Endothelial cell of umbilical vein (primary cell): ENCODE measurements at regions not wholly inside any gene's neighbourhood (a gene's known extent, or its start where the extent isn't known, plus 50 kb on each side); places are given as distances from the start of the nearest gene placed in this dataset.

ENCODE experiments used
- BruUV-seq: library from RNA; stranded (reverse); fragments of 400-500 nt; replicated peaks from 2 replicates; lab custom pipeline; 2021; lab: Mats Ljungman, UMichigan
- CTCF ChIA-PET: fragments of 300-600, 350-600 bp; sonication (Branson Sonifier 250); formaldehyde crosslinking; loops from one replicate; lab custom pipeline; 2021; ENCODE audit warnings: antibody characterized with exemption, inconsistent platforms; lab: Charles Lee
- POLR2A ChIA-PET: fragments of 300-600, 350-600 bp; sonication (Branson Sonifier 250); formaldehyde crosslinking; loops from one replicate; lab custom pipeline; 2021; ENCODE audit warnings: antibody characterized with exemption, inconsistent platforms; lab: Charles Lee
- DNase-seq: peaks from one replicate; pipeline ENCODE4 v3.0.0-alpha.2; 2011; ENCODE audit warnings: low read depth, low spot score
- FAIRE-seq: peaks from 2 replicates; lab custom pipeline; 2011; peaks lifted over from hg19 to GRCh38; lab: Jason Lieb, UNC
- H2AFZ ChIP-seq: 2 replicates; pipeline ENCODE4 v1.6.0; 2012; ENCODE audit warnings: low read depth, low read length, control low read depth, inconsistent platforms
- H3K27ac ChIP-seq: 2 replicates; pipeline ENCODE4 v1.5.1; 2011; ENCODE audit warnings: low read depth, mild to moderate bottlenecking, control low read depth, low read length, moderate library complexity; ENCODE audit not compliant: insufficient read depth
- H3K27me3 ChIP-seq, 2 experiments: 2 replicates each; pipeline versions ENCODE4 v1.6.0 to v1.6.1; 2011; ENCODE audit warnings: low read length in 2 of 2, mixed read lengths in 1 of 2; ENCODE audit not compliant: control insufficient read depth in 2 of 2, insufficient read depth in 2 of 2
- H3K36me3 ChIP-seq, 2 experiments: 2 replicates in 1 of 2; 3 replicates in 1 of 2; pipeline ENCODE4 v1.5.1; 2011; ENCODE audit warnings: low read length in 2 of 2, mild to moderate bottlenecking in 1 of 2, moderate library complexity in 1 of 2; ENCODE audit not compliant: control insufficient read depth in 2 of 2, insufficient read depth in 2 of 2; ENCODE audit errors: extremely low read depth in 1 of 2
- H3K4me1 ChIP-seq: 3 replicates; pipeline ENCODE4 v1.5.1; 2011; ENCODE audit warnings: mild to moderate bottlenecking, low read length; ENCODE audit not compliant: control insufficient read depth, insufficient read depth; ENCODE audit errors: extremely low read depth
- H3K4me2 ChIP-seq: 2 replicates; pipeline ENCODE4 v1.6.1; 2011; ENCODE audit warnings: low read length, control low read depth, mixed read lengths; ENCODE audit not compliant: insufficient read depth
- H3K4me3 ChIP-seq, 3 experiments: fragments of 200-600 bp in 1 of 3; sonication (generic), shearing (Covaris generic) in 1 of 3; replicated peaks in 1 of 3; 2 replicates each; pipeline ENCODE4 v1.5.1; 2011 to 2016; ENCODE audit warnings: control low read depth in 3 of 3, low read length in 3 of 3, mild to moderate bottlenecking in 2 of 3, inconsistent platforms in 1 of 3, low read depth in 1 of 3, moderate library complexity in 1 of 3; ENCODE audit not compliant: insufficient read depth in 1 of 3
- H3K79me2 ChIP-seq: 2 replicates; pipeline ENCODE4 v1.6.0; 2012; ENCODE audit warnings: low read length, inconsistent platforms; ENCODE audit not compliant: control insufficient read depth, insufficient read depth
- H3K9ac ChIP-seq: replicated peaks from 2 replicates; pipeline ENCODE3; 2011; ENCODE audit warnings: low read length, control low read depth; ENCODE audit not compliant: insufficient read depth; ENCODE audit errors: extremely low read depth
- H3K9me1 ChIP-seq: replicated peaks from 3 replicates; pipeline ENCODE4 v1.6.0; 2011; ENCODE audit warnings: mild to moderate bottlenecking, low read length; ENCODE audit not compliant: control insufficient read depth, insufficient read depth; ENCODE audit errors: extremely low read depth
- H3K9me3 ChIP-seq: replicated peaks from 2 replicates; pipeline ENCODE4 v1.5.1; 2012; ENCODE audit warnings: low read length, inconsistent platforms; ENCODE audit not compliant: control insufficient read depth, insufficient read depth
- H4K20me1 ChIP-seq: replicated peaks from 2 replicates; pipeline ENCODE3; 2011; ENCODE audit warnings: mild to moderate bottlenecking, low read length; ENCODE audit not compliant: control insufficient read depth, insufficient read depth; ENCODE audit errors: extremely low read depth
- CTCF ChIP-seq, 2 donors: IDR thresholded peaks; 1 replicate in 1 of 2; 2 replicates in 1 of 2; pipeline ENCODE4 v1.5.1; 2011; ENCODE audit warnings: low read length in 2 of 2, mild to moderate bottlenecking in 2 of 2, moderate library complexity in 2 of 2, control low read depth in 1 of 2, inconsistent platforms in 1 of 2, low read depth in 1 of 2; ENCODE audit not compliant: insufficient read depth in 1 of 2; ENCODE audit errors: extremely low read depth in 1 of 2
- EZH2 ChIP-seq: IDR thresholded peaks from 2 replicates; pipeline ENCODE4 v1.6.1; 2012; ENCODE audit warnings: borderline replicate concordance, low read depth, mild to moderate bottlenecking, moderate library complexity, low read length, inconsistent platforms; ENCODE audit not compliant: severe bottlenecking
- FOS ChIP-seq: IDR thresholded peaks from 2 replicates; pipeline ENCODE4 v1.6.1; 2011; ENCODE audit warnings: mild to moderate bottlenecking, low read length, moderate library complexity, borderline replicate concordance; ENCODE audit not compliant: insufficient read depth
- GATA2 ChIP-seq: IDR thresholded peaks from 2 replicates; pipeline ENCODE4 v1.7.0; 2011; ENCODE audit warnings: low read depth, mild to moderate bottlenecking, moderate library complexity, mixed read lengths, low read length; ENCODE audit not compliant: insufficient read length, insufficient read depth
- MAX ChIP-seq: IDR thresholded peaks from 2 replicates; pipeline ENCODE4 v1.6.1; 2011; ENCODE audit not compliant: insufficient read depth, insufficient read length
- MYC ChIP-seq: IDR thresholded peaks from one replicate; pipeline ENCODE4 v1.6.1; 2011; ENCODE audit warnings: mild to moderate bottlenecking, low read depth, low read length
- dilution Hi-C: fragments of 300-500 bp; cut with MboI; formaldehyde crosslinking; loops from one replicate; pipeline ENCODE4 v1.15.0; 2019; ENCODE audit warnings: low sequenced_read_pairs; ENCODE audit not compliant: extremely low pct_ligation_motif_present
- intact Hi-C: fragments of 100-400 bp; cut with micrococcal nuclease; formaldehyde crosslinking; loops from one replicate; pipeline ENCODE4 v1.10.0; 2022

- TF ChIP-seq FOS (no peak), EZH2 (no peak), MYC (no peak), CTCF (IDR thresholded peaks at IDR 0.05; ENCODE audit: extremely low read depth in 1 of 2, insufficient read depth in 1 of 2, low read depth in 1 of 2, low read length in 2 of 2) (no peak), MAX (no peak), GATA2 (no peak)
- Histone ChIP-seq H3K36me3 (no peaks in the 10 kb centered on the region), H3K79me2 (no peaks in the 10 kb centered on the region), H3K9me1 (no peaks in the 10 kb centered on the region), H2AFZ (no peak overlapping the region), H3K27ac (no peak overlapping the region), H4K20me1 (no peaks in the 10 kb centered on the region), H3K4me1 (no peaks in the 10 kb centered on the region), H3K9me3 (no peaks in the 10 kb centered on the region), H3K9ac (no peak overlapping the region), H3K27me3 (no peaks in the 10 kb centered on the region), H3K4me2 (no peak overlapping the region), H3K4me3 (no peak overlapping the region)
- dilution Hi-C loops = no loop called here
- intact Hi-C loops = no loop called here
- POLR2A ChIA-PET = no interaction called here
- no peak for DNase-seq
- no peak for FAIRE-seq
- no TSS peak for BruUV-seq
- CTCF ChIA-PET = no interaction called here
These were observed 180.5 kb downstream of the GLUD2 start for GRCh38 chrX:121227888-121228287.
